ENCODE measurements at regions not wholly inside any gene's neighbourhood (a gene's known extent, or its start where the extent isn't known, plus 50 kb on each side); places are given as distances from the start of the nearest gene placed in this dataset.

DNA sequence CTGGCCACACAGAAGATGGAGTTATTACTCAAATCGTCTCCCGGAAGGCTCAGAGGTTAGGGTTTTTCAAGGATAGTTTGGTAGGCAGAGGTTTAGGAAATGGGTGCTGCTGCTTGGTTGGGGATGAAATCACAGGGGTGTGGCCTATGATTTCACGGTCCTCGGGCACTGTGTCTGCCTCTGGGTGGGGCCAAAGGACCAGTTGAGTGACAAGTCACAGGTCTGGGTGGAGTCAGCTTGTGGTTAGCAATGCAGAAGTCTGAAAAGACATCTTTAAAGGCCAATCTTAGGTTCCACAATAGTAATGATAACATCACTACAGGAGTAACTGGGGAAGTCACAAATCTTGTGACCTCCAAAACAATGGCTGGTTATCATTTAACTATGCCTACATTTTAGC is 387.8 kb downstream of the ZNF521 start:
- TF ChIP-seq, protein P1, sequence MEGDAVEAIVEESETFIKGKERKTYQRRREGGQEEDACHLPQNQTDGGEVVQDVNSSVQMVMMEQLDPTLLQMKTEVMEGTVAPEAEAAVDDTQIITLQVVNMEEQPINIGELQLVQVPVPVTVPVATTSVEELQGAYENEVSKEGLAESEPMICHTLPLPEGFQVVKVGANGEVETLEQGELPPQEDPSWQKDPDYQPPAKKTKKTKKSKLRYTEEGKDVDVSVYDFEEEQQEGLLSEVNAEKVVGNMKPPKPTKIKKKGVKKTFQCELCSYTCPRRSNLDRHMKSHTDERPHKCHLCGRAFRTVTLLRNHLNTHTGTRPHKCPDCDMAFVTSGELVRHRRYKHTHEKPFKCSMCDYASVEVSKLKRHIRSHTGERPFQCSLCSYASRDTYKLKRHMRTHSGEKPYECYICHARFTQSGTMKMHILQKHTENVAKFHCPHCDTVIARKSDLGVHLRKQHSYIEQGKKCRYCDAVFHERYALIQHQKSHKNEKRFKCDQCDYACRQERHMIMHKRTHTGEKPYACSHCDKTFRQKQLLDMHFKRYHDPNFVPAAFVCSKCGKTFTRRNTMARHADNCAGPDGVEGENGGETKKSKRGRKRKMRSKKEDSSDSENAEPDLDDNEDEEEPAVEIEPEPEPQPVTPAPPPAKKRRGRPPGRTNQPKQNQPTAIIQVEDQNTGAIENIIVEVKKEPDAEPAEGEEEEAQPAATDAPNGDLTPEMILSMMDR (IDR thresholded peaks at IDR 0.05): no peak
- TF ChIP-seq POLR2A (IDR thresholded peaks at IDR 0.05): no peak

Data from uterus (tissue), 2 donors.